H9 (cell line): ENCODE measurements at regions not wholly inside any gene's neighbourhood (a gene's known extent, or its start where the extent isn't known, plus 50 kb on each side); places are given as distances from the start of the nearest gene placed in this dataset.

ENCODE experiments used
- DNase-seq: peaks from one replicate; pipeline ENCODE4 v3.0.0-alpha.2; 2017
- H2AFZ ChIP-seq: one replicate; pipeline ENCODE4 v1.6.1; 2013; ENCODE audit warnings: mild to moderate bottlenecking, low read length, control low read depth, moderate library complexity
- H2AK5ac ChIP-seq: 2 replicates; pipeline ENCODE4 v1.6.1; 2013; ENCODE audit warnings: low read length, control low read depth, mixed read lengths; ENCODE audit not compliant: insufficient read length
- H2BK120ac ChIP-seq: one replicate; pipeline ENCODE4 v1.6.1; 2013; ENCODE audit warnings: low read depth, mild to moderate bottlenecking, low read length, control low read depth, inconsistent platforms; ENCODE audit not compliant: poor library complexity, severe bottlenecking
- H2BK12ac ChIP-seq: 2 replicates; pipeline ENCODE4 v1.6.1; 2013; ENCODE audit warnings: low read length, control low read depth, mixed read lengths, low read depth; ENCODE audit not compliant: insufficient read length
- H2BK15ac ChIP-seq: 2 replicates; pipeline ENCODE4 v1.6.1; 2013; ENCODE audit warnings: low read depth, low read length, control low read depth
- H2BK20ac ChIP-seq: one replicate; pipeline ENCODE4 v1.6.1; 2013; ENCODE audit warnings: low read depth, mild to moderate bottlenecking, low read length, control low read depth, inconsistent platforms; ENCODE audit not compliant: poor library complexity, severe bottlenecking
- H2BK5ac ChIP-seq: 2 replicates; pipeline ENCODE4 v1.6.1; 2013; ENCODE audit warnings: low read length, control low read depth, mixed read lengths; ENCODE audit not compliant: insufficient read length
- H3K14ac ChIP-seq: 2 replicates; pipeline ENCODE4 v1.6.1; 2013; ENCODE audit warnings: low read length, control low read depth; ENCODE audit not compliant: insufficient read depth
- H3K18ac ChIP-seq: 2 replicates; pipeline ENCODE4 v1.6.1; 2013; ENCODE audit warnings: low read depth, mild to moderate bottlenecking, mixed read lengths, low read length, control low read depth; ENCODE audit not compliant: insufficient read length
- H3K23ac ChIP-seq: 2 replicates; pipeline ENCODE4 v1.6.1; 2013; ENCODE audit warnings: low read length, control low read depth, mixed read lengths, low read depth; ENCODE audit not compliant: insufficient read length
- H3K23me2 ChIP-seq: 2 replicates; pipeline ENCODE4 v1.6.1; 2013; ENCODE audit warnings: low read depth, mild to moderate bottlenecking, mixed read lengths, low read length, control low read depth; ENCODE audit not compliant: insufficient read length, poor library complexity, severe bottlenecking
- H3K27ac ChIP-seq: 2 replicates; pipeline ENCODE4 v1.5.1; 2013; ENCODE audit warnings: low read length, control low read depth, mixed read lengths, low read depth; ENCODE audit not compliant: insufficient read length
- H3K27me3 ChIP-seq: 2 replicates; pipeline ENCODE4 v1.6.1; 2013; ENCODE audit warnings: low read length, control low read depth, inconsistent platforms; ENCODE audit not compliant: insufficient read depth
- H3K4ac ChIP-seq: 2 replicates; pipeline ENCODE4 v1.6.1; 2013; ENCODE audit warnings: low read depth, mild to moderate bottlenecking, control low read depth, inconsistent platforms, low read length, moderate library complexity
- H3K4me1 ChIP-seq: 2 replicates; pipeline ENCODE4 v1.6.1; 2013; ENCODE audit warnings: low read length, control low read depth, inconsistent platforms; ENCODE audit not compliant: insufficient read depth
- H3K4me2 ChIP-seq: 2 replicates; pipeline ENCODE4 v1.6.1; 2013; ENCODE audit warnings: low read length, control low read depth, mixed read lengths; ENCODE audit not compliant: insufficient read length, insufficient read depth
- H3K56ac ChIP-seq: 2 replicates; pipeline ENCODE4 v1.6.1; 2013; ENCODE audit warnings: low read depth, mild to moderate bottlenecking, mixed read lengths, low read length, control low read depth; ENCODE audit not compliant: insufficient read length
- H3K79me1 ChIP-seq: 2 replicates; pipeline ENCODE4 v1.6.1; 2013; ENCODE audit warnings: low read depth, mild to moderate bottlenecking, moderate library complexity, low read length, control low read depth, inconsistent platforms; ENCODE audit not compliant: insufficient read depth, poor library complexity, severe bottlenecking
- H3K79me2 ChIP-seq: 2 replicates; pipeline ENCODE4 v1.6.1; 2013; ENCODE audit warnings: low read length, control low read depth, inconsistent platforms; ENCODE audit not compliant: insufficient read depth
- H3K9ac ChIP-seq: 2 replicates; pipeline ENCODE4 v1.6.1; 2013; ENCODE audit warnings: low read length, control low read depth, mixed read lengths; ENCODE audit not compliant: insufficient read length; ENCODE audit errors: extremely low read depth
- H3K9me3 ChIP-seq: one replicate; pipeline ENCODE4 v1.6.1; 2013; ENCODE audit warnings: low read depth, low read length, inconsistent platforms; ENCODE audit not compliant: control insufficient read depth
- H3T11ph ChIP-seq: one replicate; pipeline ENCODE4 v1.6.1; 2013; ENCODE audit warnings: mild to moderate bottlenecking, low read length, control low read depth, inconsistent platforms
- H4K20me1 ChIP-seq: one replicate; pipeline ENCODE4 v1.6.1; 2013; ENCODE audit not compliant: control insufficient read depth, insufficient read length, insufficient read depth
- H4K5ac ChIP-seq: 2 replicates; pipeline ENCODE4 v1.6.1; 2013; ENCODE audit warnings: low read depth, mild to moderate bottlenecking, mixed read lengths, low read length, control low read depth; ENCODE audit not compliant: insufficient read length
- H4K8ac ChIP-seq: replicated peaks from 2 replicates; pipeline ENCODE4 v1.6.1; 2013; ENCODE audit warnings: low read length, control low read depth, mixed read lengths, low read depth; ENCODE audit not compliant: insufficient read length
- H4K91ac ChIP-seq: 2 replicates; pipeline ENCODE4 v1.6.1; 2013; ENCODE audit warnings: low read depth, mild to moderate bottlenecking, moderate library complexity, mixed read lengths, low read length, control low read depth; ENCODE audit not compliant: insufficient read length
- H3K27ac Mint-ChIP-seq, 3 experiments: 2 replicates in 2 of 3; 3 replicates in 1 of 3; pipeline ENCODE4 v1.8.0; 2020 to 2021; ENCODE audit warnings: mixed read lengths in 3 of 3, mild to moderate bottlenecking in 1 of 3, moderate library complexity in 1 of 3
- H3K27me3 Mint-ChIP-seq: 2 replicates; pipeline ENCODE4 v1.8.0; 2021; ENCODE audit warnings: low read depth, mild to moderate bottlenecking, moderate library complexity, mixed read lengths
- H3K36me3 Mint-ChIP-seq, 3 experiments: 2 replicates in 2 of 3; 3 replicates in 1 of 3; pipeline ENCODE4 v1.8.0; 2020 to 2021; ENCODE audit warnings: low read depth in 3 of 3, mixed read lengths in 3 of 3; ENCODE audit not compliant: insufficient read depth in 1 of 3
- H3K4me1 Mint-ChIP-seq, 2 experiments: 2 replicates each; pipeline ENCODE4 v1.8.0; 2020; ENCODE audit warnings: mixed read lengths in 2 of 2
- H3K4me3 Mint-ChIP-seq, 2 experiments: 2 replicates in 1 of 2; 3 replicates in 1 of 2; pipeline ENCODE4 v1.8.0; 2020 to 2021; ENCODE audit warnings: mild to moderate bottlenecking in 2 of 2, mixed read lengths in 2 of 2, moderate library complexity in 1 of 2
- H3K9me3 Mint-ChIP-seq, 2 experiments: 2 replicates in 1 of 2; 3 replicates in 1 of 2; pipeline ENCODE4 v1.8.0; 2020; ENCODE audit warnings: mild to moderate bottlenecking in 2 of 2, mixed read lengths in 2 of 2, moderate library complexity in 1 of 2
- WGBS: extraction: QIAGEN DNeasy Blood & Tissue Kit; methylation state at CpG from one replicate; pipeline ENCODE4 v1.1.7; 2013; ENCODE audit warnings: missing lambda C conversion rate, low lambda C conversion rate, mixed read lengths; ENCODE audit not compliant: insufficient read length; ENCODE audit errors: extremely low coverage; 5-methylcytosine and 5-hydroxymethylcytosine counted together
- TF ChIP-seq, protein P1 (sequence below): fragments of 200-600 bp; sonication (generic); conservative IDR thresholded peaks from 3 replicates; pipeline ENCODE4 v1.8.0; 2021; ENCODE audit warnings: antibody characterized with exemption, mild to moderate bottlenecking

DNA sequence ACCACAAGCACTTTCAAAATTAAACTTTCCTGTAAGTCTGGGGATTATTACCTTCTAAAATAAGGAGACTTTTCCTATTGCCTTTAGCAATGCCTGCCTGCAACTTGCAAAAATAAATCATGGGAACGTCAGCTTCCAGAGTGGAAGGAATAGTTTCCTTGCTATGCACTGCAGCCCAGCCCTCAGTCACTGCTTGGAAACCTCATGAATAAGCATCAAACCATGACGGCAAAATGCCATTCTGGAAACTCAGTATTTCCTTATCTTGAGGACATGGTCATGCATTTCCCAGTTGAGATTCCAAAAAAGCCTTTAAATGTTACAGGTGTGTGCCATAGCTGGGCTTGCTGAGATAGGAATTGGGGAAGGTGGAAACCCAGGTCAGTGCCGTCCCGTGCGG lies 84.2 kb upstream of the OTOS start:
- DNase-seq, result no peak
- no peak overlapping the region for H4K8ac ChIP-seq
- Mint-ChIP-seq H3K27me3 (peaks cover 37% of the 10 kb centered on the region), H3K4me1 (no peaks in the 10 kb centered on the region), H3K27ac (no peak overlapping the region), H3K4me3 (no peak overlapping the region), H3K36me3 (peaks cover 0 to 8% (median 2%) of the 10 kb centered on the region in 3 experiments; a peak in 3 of 7 replicates), H3K9me3 (peaks cover 26 to 28% of the 10 kb centered on the region in 2 experiments)
- H3K9me3 ChIP-seq, result no peaks in the 10 kb centered on the region
- no peak overlapping the region for H3K27ac ChIP-seq
- no peak overlapping the region for H3K56ac ChIP-seq
- H3K79me1 ChIP-seq, result no peaks in the 10 kb centered on the region
- no peak overlapping the region for H3K4ac ChIP-seq
- no peak overlapping the region for H3K14ac ChIP-seq
- H2BK5ac ChIP-seq, result no peak overlapping the region
- no peaks in the 10 kb centered on the region for H3K23me2 ChIP-seq
- no peak overlapping the region for H3K9ac ChIP-seq
- H2BK12ac ChIP-seq, result no peak overlapping the region
- H2BK15ac ChIP-seq, result no peak overlapping the region
- no peak overlapping the region for H3K23ac ChIP-seq
- H2BK120ac ChIP-seq, result no peak overlapping the region
- H2AFZ ChIP-seq, result no peak overlapping the region
- no peak overlapping the region for H3K4me2 ChIP-seq
- no peak overlapping the region for H2AK5ac ChIP-seq
- no peak overlapping the region for H3T11ph ChIP-seq
- H3K27me3 ChIP-seq, result no peaks in the 10 kb centered on the region
- no peak overlapping the region for H4K91ac ChIP-seq
- H3K18ac ChIP-seq, result no peak overlapping the region
- no peaks in the 10 kb centered on the region for H3K4me1 ChIP-seq
- TF ChIP-seq, protein P1, sequence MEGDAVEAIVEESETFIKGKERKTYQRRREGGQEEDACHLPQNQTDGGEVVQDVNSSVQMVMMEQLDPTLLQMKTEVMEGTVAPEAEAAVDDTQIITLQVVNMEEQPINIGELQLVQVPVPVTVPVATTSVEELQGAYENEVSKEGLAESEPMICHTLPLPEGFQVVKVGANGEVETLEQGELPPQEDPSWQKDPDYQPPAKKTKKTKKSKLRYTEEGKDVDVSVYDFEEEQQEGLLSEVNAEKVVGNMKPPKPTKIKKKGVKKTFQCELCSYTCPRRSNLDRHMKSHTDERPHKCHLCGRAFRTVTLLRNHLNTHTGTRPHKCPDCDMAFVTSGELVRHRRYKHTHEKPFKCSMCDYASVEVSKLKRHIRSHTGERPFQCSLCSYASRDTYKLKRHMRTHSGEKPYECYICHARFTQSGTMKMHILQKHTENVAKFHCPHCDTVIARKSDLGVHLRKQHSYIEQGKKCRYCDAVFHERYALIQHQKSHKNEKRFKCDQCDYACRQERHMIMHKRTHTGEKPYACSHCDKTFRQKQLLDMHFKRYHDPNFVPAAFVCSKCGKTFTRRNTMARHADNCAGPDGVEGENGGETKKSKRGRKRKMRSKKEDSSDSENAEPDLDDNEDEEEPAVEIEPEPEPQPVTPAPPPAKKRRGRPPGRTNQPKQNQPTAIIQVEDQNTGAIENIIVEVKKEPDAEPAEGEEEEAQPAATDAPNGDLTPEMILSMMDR, result no peak
- no peak overlapping the region for H2BK20ac ChIP-seq
- no peaks in the 10 kb centered on the region for H4K20me1 ChIP-seq
- no CpG with 5 or more reads among the region's 5 CpGs for WGBS
- no peaks in the 10 kb centered on the region for H3K79me2 ChIP-seq
- no peak overlapping the region for H4K5ac ChIP-seq
